Loucy (cell line): ENCODE measurements at regions not wholly inside any gene's neighbourhood (a gene's known extent, or its start where the extent isn't known, plus 50 kb on each side); places are given as distances from the start of the nearest gene placed in this dataset.

ENCODE experiments used
- EZH2phosphoT487 ChIP-seq: fragments of 200-600 bp; IDR thresholded peaks from 2 replicates; pipeline ENCODE4 v1.6.1; 2018; ENCODE audit warnings: antibody characterized with exemption, mild to moderate bottlenecking, moderate library complexity, borderline replicate concordance
- TF ChIP-seq, protein P1 (sequence below): fragments of 200-600 bp; sonication (generic); conservative IDR thresholded peaks from 2 replicates; pipeline ENCODE4 v1.5.1; 2014; ENCODE audit warnings: mild to moderate bottlenecking, antibody characterized with exemption, low read length

DNA sequence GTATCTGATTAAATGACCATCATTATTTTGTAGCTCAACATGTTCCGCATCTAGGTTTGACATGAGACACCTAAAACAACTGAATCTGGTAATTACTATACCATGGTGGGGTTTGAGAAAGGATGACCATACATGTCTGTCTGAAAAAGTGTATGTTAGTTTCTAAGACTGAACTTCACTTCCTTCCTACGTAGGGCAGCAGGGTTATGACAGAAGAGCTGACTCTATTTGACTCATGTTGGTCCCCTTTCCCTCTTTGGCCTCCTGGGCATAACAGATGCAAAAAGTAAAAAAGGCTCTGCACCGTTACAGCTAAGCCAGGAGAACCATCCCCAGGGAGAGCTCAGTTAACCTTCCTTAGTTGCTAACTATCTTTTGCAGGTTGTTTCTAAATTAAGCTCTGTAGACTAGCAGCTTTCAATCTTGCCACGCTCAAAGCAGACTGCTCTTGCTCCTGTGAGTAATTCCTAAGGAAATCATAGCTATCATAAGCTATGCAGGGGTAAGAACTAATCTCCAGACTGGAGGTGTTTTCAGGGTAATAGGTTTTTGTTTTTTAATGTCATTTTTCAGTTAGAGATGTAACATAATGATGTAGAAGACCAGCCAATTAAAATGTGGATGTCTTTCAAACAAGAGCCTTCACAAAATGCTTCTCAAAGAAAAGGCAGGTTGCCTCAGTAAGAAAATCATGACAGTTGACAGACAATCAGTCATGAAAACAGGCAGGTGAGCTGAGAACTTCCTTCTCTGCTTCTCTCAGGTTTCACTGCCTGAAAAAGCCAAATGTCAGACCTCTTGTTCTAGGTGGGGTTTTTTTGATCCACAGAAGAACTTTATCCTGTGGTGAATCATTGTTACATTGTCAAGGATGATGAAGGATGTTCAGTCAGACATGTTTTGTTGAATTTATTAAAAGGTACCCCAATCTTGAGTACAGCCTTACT is 66.9 kb upstream of the DAPP1 start:
- TF ChIP-seq, protein P1, sequence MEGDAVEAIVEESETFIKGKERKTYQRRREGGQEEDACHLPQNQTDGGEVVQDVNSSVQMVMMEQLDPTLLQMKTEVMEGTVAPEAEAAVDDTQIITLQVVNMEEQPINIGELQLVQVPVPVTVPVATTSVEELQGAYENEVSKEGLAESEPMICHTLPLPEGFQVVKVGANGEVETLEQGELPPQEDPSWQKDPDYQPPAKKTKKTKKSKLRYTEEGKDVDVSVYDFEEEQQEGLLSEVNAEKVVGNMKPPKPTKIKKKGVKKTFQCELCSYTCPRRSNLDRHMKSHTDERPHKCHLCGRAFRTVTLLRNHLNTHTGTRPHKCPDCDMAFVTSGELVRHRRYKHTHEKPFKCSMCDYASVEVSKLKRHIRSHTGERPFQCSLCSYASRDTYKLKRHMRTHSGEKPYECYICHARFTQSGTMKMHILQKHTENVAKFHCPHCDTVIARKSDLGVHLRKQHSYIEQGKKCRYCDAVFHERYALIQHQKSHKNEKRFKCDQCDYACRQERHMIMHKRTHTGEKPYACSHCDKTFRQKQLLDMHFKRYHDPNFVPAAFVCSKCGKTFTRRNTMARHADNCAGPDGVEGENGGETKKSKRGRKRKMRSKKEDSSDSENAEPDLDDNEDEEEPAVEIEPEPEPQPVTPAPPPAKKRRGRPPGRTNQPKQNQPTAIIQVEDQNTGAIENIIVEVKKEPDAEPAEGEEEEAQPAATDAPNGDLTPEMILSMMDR: no peak
- TF ChIP-seq EZH2phosphoT487: no peak
